GM19467 (cell line): ENCODE measurements at regions not wholly inside any gene's neighbourhood (a gene's known extent, or its start where the extent isn't known, plus 50 kb on each side); places are given as distances from the start of the nearest gene placed in this dataset.
A peak's percentile ranks its signal among the peaks of the same experiment; 100 is the strongest.
"Not testable (repeated sequence)": the region's sequence is repeated elsewhere in the genome, so short reads cannot be mapped to it uniquely, and the experiment has no call there.

Experiments
- ATAC-seq: cut with Tn5 transposase; IDR thresholded peaks from one replicate; pipeline ENCODE4 v1.9.1; 2021; ENCODE audit warnings: mild to moderate bottlenecking, moderate library complexity; ENCODE audit not compliant: unreplicated experiment

DNA sequence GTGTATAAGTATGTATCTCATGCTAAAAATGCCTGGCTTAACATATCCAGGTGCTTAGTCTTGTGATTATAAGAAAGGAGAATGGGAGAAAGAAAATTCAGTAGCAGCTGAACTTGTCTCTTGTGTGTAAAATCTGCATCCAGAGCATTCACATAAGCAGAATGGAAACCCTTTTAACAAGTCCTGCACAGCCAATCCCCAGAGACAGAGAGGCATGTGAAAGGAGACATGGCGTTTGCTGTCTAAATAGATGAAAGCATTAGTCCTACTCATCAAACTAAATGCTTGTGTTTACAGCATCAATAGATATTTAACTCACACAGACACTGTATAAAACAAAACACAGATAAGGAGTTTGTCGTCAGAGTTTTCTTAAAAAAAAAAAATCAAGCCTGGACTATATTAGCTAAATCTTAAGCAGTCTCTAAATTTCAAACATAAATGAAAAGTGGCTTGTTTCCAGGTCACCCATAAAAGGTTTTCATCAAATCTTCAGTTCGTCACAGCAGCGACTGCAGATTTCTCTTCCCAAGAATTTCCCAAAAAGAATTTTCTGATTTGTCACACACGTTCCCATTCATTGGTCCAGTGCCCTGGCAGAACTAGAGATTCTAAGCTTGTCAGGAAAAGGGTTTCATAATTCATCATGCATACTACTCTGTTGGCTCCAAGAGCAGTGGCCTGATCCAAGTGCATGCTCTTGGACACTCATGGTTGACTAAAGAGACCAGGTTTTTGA lies 249.2 kb downstream of the BTG1 start:
- ATAC-seq: no peak

GRCh38 chr12:91894911-91895310 lies 250.7 kb downstream of the BTG1 start:
- ATAC-seq: no peak

- ATAC-seq: no peak
Measured at GRCh38 chr12:91893476-91893875, 252.2 kb downstream of the BTG1 start.

GRCh38 chr12:91892081-91892855 lies 253.4 kb downstream of the BTG1 start:
- no peak for ATAC-seq

DNA sequence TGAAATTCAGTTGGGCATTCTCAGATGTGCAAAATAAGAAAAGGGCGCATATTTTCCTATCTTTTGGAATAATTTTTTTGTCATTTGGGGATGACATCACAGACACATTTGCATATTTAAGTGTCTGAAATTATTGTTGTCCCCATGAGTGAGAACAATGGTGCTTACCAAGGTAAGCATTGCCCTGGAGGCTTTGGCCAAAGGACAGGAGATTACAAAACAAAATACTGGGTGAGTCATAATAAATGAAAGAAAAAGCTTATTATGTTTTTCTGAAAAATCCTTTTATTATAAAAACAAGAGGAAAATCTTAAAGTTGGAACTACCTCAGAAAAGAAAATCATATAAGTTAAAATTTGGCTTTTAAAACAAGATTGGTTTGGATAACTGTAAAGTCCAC lies 254.9 kb downstream of the BTG1 start:
- ATAC-seq: no peak

- ATAC-seq: no peak
Measured at GRCh38 chr12:91889910-91890309, 255.7 kb downstream of the BTG1 start.

DNA sequence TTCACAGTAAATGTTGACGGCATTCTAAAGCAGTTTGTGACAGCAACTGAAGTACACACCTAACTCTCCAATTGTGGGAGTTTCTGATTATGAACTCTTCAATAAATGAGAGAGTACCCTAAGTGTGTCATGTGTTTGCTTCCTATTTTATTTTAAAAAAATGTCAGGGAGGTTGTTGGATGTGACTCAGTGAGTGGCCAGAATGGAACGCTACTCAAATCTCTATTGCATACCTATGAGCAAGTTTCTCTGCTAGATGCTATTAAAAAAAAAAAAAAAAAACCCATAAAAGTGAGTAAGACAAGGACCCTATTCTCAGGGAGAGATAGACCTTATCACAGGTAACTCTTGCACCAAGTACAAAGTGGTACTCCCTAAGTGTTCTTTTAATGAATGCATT lies 256.6 kb downstream of the BTG1 start:
- no peak for ATAC-seq

DNA sequence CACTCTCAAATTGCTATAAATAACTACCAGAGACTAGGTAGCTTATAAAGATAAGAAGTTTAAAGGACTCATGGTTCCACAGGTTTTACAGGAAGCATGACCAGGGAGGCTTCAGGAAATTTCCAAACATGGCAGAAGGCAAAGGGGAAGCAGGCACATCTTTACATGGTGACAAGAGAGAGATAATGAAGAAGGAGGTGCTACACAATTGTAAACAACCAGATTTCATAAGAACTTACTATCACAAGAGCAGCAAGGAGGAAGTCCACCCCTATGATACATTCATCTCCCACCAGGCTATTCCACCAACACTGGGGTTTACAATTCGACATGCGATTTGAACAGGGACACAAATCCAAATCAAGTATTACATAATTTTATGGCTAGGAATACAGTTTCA lies 257.7 kb downstream of the BTG1 start:
- no peak for ATAC-seq

DNA sequence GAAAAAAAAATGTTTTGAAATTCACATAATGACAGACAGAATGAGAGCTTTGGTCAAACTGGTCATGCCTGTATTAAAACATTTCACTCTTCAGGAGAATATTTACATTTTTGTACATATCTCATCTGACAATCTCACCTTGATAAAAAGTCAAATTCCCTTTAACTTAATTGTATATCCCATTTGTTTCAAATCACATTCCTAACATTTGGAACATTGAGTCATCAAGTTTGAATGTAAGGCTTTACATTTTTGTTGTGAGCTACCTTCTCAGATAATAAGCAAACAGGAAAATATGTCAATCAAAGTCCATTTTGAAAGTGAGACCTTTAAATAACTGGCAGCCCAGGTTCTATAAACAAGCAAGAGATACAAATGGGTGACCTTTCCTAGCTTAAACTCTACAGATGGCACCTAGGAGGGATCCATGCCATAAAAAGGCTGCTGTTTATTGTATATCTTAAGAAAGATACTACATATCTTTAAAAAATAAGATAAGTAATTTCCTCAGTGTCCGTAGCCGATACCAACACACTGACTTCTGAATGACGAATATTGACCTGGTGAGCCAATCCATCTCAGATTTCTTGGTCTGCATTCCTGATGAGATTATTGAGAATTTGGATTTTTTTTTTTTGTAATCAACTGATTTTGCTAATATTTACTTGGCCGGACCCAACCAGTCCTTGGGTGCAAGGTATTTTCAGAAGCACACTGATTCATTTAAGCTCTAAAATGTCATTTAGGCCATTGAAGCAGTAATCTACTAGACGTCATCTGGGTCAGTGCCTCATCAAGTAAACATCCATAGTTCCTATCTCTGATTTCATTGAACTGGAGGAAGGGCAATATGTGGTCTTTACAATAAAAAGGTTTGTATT lies 259.6 kb downstream of the BTG1 start:
- ATAC-seq: no peak

DNA sequence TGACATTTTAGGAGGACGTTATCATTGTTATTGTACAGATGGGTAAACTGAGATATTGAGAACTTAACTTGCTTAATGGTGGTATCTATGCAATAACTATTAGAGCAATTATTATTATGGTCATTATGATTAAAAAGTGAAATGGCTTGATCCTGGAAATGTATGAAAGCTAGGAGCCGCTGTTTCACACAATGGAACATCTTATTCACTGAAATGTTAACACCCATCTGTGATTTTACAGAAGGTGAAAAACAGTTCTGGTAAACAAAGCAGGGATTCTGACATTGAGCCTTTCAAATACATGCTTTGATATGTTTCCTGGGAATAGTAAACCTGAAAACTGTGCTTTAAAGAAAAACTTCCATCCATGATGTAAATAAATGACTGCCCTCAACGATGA lies 261.4 kb downstream of the BTG1 start:
- ATAC-seq: no peak

DNA sequence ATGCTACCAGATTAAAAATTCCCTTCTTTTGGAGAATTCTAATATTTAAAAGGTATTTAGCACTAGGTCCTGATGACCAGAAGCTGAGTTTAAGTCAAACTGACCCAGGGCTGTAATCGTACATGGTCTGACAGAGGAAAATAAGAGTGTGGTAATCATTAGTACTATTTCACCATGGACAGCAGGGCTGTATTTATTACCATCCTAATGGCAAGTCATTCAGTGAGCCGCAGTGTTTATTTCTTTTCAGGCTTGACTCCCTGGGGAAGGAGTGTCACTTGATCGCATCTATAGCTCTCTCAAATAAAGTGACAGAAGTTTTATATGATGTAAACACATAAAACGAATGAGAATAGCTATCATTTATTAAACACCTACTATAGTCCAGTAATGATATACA lies 261.8 kb downstream of the BTG1 start:
- ATAC-seq: no peak

- no peak for ATAC-seq
Measured at GRCh38 chr12:91882910-91883309, 262.7 kb downstream of the BTG1 start.

GRCh38 chr12:91880528-91880927 lies 265.1 kb downstream of the BTG1 start:
- no peak for ATAC-seq

DNA sequence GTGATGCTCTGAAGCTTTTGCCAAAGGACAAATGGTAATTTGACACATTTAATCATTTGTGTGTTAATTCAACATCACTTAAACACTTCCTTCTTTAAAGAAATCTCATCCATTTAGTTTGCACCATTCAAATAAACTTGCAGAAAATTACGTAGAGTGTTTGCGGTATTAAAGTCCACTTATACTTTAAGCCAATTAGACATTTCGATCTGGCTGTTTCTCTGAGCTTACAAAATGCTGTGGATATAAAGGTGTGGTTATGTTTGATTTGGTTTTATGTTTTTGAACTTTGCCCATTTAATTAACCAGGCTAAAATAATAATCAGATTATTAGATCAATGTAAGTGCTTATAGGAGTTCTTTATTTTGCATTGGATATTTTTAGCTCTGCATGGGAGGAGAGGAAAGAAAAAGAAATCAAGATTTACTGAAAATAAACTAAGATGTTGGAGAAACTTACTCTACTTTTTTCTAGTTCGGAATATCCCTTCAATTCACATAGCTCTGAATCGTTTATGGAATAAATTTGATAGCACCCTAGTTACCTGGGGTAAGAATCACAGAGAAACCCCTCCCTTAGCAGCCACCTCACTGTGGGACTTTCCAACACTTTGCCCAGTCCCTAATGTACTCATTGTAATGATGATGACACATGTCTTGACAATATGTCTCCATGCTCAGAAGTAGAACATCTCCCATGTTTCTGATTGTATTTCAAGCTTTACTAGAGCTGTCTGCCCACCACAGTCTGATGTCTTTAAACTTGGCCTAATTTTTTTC lies 268.0 kb downstream of the BTG1 start:
- ATAC-seq: no peak

DNA sequence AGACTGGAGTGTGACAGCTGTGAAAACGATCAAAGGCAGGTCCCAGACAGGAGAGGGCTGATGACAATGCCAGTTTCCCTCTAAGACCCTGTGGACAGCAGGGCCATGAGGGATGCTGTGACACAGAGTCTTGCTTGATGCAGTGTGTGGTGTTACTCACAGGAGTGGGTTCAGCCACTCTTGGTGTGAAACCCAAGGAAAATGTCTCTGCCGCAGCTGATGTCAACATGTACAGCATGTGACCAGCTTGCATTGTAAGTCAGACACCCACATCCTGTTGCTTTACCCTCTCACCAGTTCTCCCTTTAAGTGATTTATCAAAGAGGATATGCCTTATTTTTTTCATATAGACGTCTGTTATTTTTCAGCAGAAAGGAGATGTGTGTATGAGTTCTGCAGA lies 268.6 kb downstream of the BTG1 start:
- ATAC-seq: peak; percentile 89

DNA sequence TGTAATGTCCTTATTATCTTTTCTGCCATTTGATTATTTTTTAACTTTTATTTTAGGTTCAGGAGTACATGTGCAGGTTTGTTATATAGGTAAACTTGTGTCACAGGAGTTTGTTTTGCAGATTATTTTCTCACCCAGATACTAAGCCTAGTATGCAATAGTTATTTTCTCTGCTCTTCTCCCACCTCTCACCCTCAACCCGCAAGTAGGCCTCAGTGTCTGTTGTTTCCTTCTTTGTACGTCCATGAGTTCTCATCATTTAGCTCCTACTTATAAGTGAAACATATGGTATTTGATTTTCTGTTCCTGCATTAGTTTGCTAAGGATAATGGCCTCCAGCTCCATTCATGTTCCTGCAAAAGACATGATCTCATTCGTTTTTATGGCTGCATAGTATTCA lies 270.0 kb downstream of the BTG1 start:
- ATAC-seq: not testable (repeated sequence)

GRCh38 chr12:91874086-91874865 lies 271.4 kb downstream of the BTG1 start:
- ATAC-seq: no peak

GRCh38 chr12:91871751-91872150 lies 273.9 kb downstream of the BTG1 start:
- ATAC-seq: no peak

DNA sequence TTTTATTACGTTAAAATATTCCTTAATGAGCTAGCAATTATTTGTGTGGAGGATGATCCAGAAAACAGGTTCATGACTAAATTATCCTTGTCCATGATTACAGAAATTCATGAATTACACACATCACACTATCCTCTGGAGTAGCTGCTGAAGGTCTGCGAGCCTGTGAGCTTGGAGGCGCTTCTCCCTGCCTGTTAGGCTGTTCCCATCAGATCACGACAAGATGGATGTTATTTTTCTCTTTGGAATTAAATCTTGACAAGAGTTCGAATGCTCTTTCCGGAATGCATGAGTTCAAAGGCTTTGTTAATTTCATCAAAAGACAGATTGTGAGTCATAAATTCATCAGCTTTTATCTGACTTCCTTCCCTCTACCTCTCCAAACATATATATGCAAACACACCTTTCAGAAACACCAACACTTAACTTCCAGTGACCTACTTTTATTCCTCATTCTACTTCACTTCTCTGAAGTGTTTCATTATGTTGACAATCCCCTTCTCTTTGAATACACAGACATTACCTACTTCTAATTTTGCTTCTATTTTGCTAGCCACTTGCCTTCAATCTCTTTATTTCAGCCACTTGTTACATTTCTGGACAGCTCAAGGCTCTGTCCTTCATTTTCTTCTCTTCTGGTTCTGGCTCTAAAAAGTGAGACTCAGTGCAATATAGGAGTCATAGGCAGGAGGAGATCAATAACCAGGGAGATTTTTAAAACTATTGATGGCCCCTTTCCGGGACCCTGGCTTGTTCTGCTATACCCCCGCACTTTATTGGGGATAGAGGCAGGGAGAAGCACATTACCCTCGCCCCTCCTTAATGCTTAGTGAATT lies 274.6 kb downstream of the BTG1 start:
- no peak for ATAC-seq
